Endothelial cell of umbilical vein (primary cell): ENCODE measurements at regions not wholly inside any gene's neighbourhood (a gene's known extent, or its start where the extent isn't known, plus 50 kb on each side); places are given as distances from the start of the nearest gene placed in this dataset.

Experiments used
- POLR2A ChIP-seq: IDR thresholded peaks from 2 replicates; pipeline ENCODE4 v1.6.1; 2012; ENCODE audit warnings: low read depth, mild to moderate bottlenecking, control low read depth, low read length
- POLR2AphosphoS5 ChIP-seq: IDR thresholded peaks from 2 replicates; pipeline ENCODE4 v1.6.1; 2012; ENCODE audit warnings: low read depth, mild to moderate bottlenecking, control low read depth, low read length, moderate library complexity; ENCODE audit not compliant: insufficient read depth

- TF ChIP-seq POLR2AphosphoS5 (no peak), POLR2A (no peak)
Measured at GRCh38 chr6:81241126-81242041, 511.1 kb downstream of the TENT5A start.
